ENCODE measurements at regions not wholly inside any gene's neighbourhood (a gene's known extent, or its start where the extent isn't known, plus 50 kb on each side); places are given as distances from the start of the nearest gene placed in this dataset.
"Not testable (repeated sequence)": the region's sequence is repeated elsewhere in the genome, so short reads cannot be mapped to it uniquely, and the experiment has no call there.

DNA sequence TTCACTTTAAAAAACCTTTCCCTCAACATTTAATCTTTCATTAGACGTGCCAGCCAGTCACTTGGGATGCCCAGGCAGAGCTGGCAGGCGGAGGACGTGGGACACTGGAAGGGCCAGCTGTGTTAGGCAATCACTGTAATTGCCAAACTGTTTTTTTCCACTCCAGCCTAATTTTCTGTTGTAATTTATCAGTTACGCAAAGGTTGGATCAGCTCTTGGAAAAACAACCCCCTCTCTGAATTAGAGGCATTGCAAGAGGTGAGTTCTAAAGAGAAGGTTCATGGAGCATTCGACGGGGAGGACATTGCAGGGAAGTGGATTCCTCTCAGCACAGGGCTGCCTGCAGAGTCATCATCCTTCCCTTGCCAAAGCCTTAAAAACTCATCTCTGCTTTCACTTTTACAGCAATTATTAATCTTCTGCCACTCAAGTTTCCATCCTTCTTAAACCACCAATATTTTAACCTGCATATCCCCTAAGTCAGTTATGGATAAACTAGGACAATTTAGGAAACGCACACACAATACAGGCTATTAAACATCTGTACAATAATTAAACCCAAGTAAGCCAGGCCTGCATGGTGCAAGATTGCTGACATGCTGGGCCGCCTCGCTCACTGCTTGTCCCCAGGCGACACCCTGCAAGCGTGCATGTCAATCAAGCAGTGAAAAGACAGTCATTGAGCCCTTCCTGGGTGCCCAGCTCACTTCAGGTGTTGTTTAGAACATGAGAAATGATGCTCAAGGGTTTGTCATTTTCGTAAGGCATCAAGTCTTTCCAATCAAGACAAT lies 272.3 kb upstream of the RNF32 start:
- no peaks in the 10 kb centered on the region for H3K27me3 ChIP-seq (ENCODE audit: control insufficient read depth, insufficient read depth, low read length)
- H3K4me1 ChIP-seq (ENCODE audit: control insufficient read depth, insufficient read depth, low read length) = no peaks in the 10 kb centered on the region
- H3K36me3 ChIP-seq (ENCODE audit: control insufficient read depth, insufficient read depth, low read length) = no peaks in the 10 kb centered on the region
- no peaks in the 10 kb centered on the region for H3K9me3 ChIP-seq (ENCODE audit: control insufficient read depth, low read depth, low read length)
- H3K27ac ChIP-seq (ENCODE audit: low read length) = no peak overlapping the region
- H3K4me3 ChIP-seq (ENCODE audit: low read length) = no peak overlapping the region
- DNase-seq = no peak
- WGBS (ENCODE audit: insufficient coverage, low lambda C conversion rate) = 57% methylated on average over 1 of the region's 12 CpGs

DNA sequence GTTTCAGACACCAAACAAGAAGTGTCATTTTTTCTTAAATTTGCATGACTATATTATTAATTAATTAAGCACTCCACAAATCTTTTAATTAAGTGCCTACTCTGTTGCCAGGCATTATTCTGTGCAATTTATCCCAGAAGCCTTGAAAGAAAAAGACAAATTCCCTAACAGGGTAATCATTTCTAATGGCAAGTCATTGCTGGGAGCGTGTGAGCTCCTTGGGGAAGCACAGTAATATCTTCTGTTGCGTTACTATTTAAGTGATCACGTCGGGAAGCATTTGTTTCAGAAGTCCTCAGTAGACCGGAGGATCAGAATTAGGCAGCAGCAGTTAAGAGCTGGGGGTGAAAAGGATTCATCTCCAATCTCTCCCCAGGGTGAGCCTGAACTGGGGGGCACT lies 276.8 kb upstream of the RNF32 start:
- Histone ChIP-seq H3K4me3 (ENCODE audit: low read length) (no peak overlapping the region), H3K27me3 (ENCODE audit: control insufficient read depth, insufficient read depth, low read length) (no peaks in the 10 kb centered on the region), H3K27ac (ENCODE audit: low read length) (no peak overlapping the region), H3K4me1 (ENCODE audit: control insufficient read depth, insufficient read depth, low read length) (no peaks in the 10 kb centered on the region), H3K9me3 (ENCODE audit: control insufficient read depth, low read depth, low read length) (no peaks in the 10 kb centered on the region), H3K36me3 (ENCODE audit: control insufficient read depth, insufficient read depth, low read length) (no peaks in the 10 kb centered on the region)
- 80% methylated on average over 1 of the region's 5 CpGs for WGBS (ENCODE audit: insufficient coverage, low lambda C conversion rate)
- DNase-seq = no peak

DNA sequence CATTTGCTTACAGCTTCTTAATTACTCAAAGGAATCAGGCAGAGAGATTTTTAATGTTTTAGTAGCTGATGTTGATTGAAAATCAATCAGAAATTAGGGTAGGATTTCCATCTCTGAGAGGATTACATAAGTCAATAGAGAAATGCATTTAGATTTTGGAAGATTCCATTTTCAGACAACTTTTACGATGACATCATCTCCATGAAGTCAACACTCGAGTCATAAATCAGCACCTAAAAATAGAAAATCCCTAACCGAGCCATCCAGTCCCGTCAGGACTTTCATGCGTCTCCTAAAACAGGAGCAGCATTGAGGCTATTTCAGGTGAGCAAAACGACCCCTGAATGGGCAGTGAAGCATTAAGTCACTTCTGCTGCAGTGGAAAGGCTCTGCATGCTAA lies 279.7 kb upstream of the RNF32 start:
- no peaks in the 10 kb centered on the region for H3K36me3 ChIP-seq (ENCODE audit: control insufficient read depth, insufficient read depth, low read length)
- H3K27me3 ChIP-seq (ENCODE audit: control insufficient read depth, insufficient read depth, low read length) = no peaks in the 10 kb centered on the region
- no peak for DNase-seq
- H3K4me3 ChIP-seq (ENCODE audit: low read length) = no peak overlapping the region
- H3K4me1 ChIP-seq (ENCODE audit: control insufficient read depth, insufficient read depth, low read length) = no peaks in the 10 kb centered on the region
- no peaks in the 10 kb centered on the region for H3K9me3 ChIP-seq (ENCODE audit: control insufficient read depth, low read depth, low read length)
- no CpG with 5 or more reads among the region's 6 CpGs for WGBS (ENCODE audit: insufficient coverage, low lambda C conversion rate)
- H3K27ac ChIP-seq (ENCODE audit: low read length) = no peak overlapping the region

DNA sequence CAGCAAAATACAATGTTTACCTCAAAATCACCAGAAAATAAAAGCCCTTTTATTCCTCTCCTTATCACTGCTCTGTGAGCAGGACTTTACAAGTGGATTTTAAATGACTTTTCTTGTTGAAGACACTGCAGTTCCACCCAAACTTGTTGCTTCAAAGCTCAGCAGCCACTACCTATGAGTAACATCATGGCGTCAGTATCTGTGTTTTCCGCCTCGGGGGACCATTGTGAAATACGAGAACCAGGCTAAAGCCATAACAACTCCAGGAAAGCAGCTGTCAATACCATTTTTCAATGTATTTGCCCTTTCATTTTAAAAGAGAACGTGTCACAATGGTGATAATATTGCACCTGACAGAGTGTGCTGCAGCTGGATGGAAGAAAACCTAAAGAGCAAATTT lies 284.0 kb upstream of the RNF32 start:
- Histone ChIP-seq H3K4me1 (ENCODE audit: control insufficient read depth, insufficient read depth, low read length) (no peaks in the 10 kb centered on the region), H3K4me3 (ENCODE audit: low read length) (no peak overlapping the region), H3K9me3 (ENCODE audit: control insufficient read depth, low read depth, low read length) (no peaks in the 10 kb centered on the region), H3K27ac (ENCODE audit: low read length) (no peak overlapping the region), H3K36me3 (ENCODE audit: control insufficient read depth, insufficient read depth, low read length) (no peaks in the 10 kb centered on the region), H3K27me3 (ENCODE audit: control insufficient read depth, insufficient read depth, low read length) (no peaks in the 10 kb centered on the region)
- no peak for DNase-seq
- WGBS (ENCODE audit: insufficient coverage, low lambda C conversion rate) = no CpG with 5 or more reads among the region's 5 CpGs

DNA sequence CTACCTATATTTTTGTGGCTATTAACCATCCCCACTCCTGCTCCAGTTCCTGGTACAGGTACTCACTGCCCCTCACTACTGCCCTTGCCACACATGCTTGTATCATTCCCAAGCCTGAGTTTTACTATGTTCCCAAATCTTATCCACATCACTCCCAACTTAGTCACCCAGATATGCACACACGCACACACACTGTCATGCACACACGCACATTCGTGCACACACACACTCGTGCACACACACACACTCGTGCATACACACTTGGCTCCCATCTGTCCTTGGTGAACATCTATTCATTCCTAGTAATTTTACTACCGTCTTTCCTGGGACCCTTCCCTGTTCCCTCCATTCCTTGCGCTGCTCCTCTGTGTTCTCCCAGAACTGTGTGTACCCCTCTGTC lies 287.2 kb upstream of the RNF32 start:
- no CpG with 5 or more reads among the region's 7 CpGs for WGBS (ENCODE audit: insufficient coverage, low lambda C conversion rate)
- H3K27ac ChIP-seq (ENCODE audit: low read length) = no peak overlapping the region
- H3K27me3 ChIP-seq (ENCODE audit: control insufficient read depth, insufficient read depth, low read length) = no peaks in the 10 kb centered on the region
- no peaks in the 10 kb centered on the region for H3K36me3 ChIP-seq (ENCODE audit: control insufficient read depth, insufficient read depth, low read length)
- no peak overlapping the region for H3K4me3 ChIP-seq (ENCODE audit: low read length)
- no peaks in the 10 kb centered on the region for H3K9me3 ChIP-seq (ENCODE audit: control insufficient read depth, low read depth, low read length)
- no peaks in the 10 kb centered on the region for H3K4me1 ChIP-seq (ENCODE audit: control insufficient read depth, insufficient read depth, low read length)
- no peak for DNase-seq

DNA sequence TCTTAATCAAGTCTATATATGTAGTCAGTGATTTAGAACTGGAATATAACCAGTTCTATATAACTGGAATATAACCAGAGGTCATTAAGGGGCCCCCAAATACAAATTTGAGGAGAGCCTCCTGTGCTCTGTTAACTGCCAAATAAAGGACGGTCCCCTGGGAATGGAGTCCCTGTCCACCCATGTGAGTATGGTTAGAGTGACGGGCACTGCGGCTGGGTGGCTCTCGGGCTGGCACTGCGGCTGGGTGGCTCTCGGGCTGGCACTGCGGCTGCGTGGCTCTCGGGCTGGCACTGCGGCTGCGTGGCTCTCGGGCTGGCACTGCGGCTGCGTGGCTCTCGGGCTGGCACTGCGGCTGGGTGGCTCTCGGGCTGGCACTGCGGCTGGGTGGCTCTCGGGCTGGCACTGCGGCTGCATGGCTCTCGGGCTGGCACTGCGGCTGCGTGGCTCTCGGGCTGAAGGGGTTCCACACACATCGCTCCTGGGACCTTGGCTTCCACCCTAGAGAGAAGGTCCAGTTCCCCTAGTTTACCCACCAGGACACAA lies 292.8 kb upstream of the RNF32 start:
- no CpG with 5 or more reads among the region's 25 CpGs for whole genome bisulfite sequencing (ENCODE audit: insufficient coverage, low lambda C conversion rate)
- not testable (repeated sequence) for H3K27me3 ChIP-seq (ENCODE audit: control insufficient read depth, insufficient read depth, low read length); H3K9me3 ChIP-seq (ENCODE audit: control insufficient read depth, low read depth, low read length); H3K27ac ChIP-seq (ENCODE audit: low read length); H3K36me3 ChIP-seq (ENCODE audit: control insufficient read depth, insufficient read depth, low read length); DNase-seq; H3K4me3 ChIP-seq (ENCODE audit: low read length); H3K4me1 ChIP-seq (ENCODE audit: control insufficient read depth, insufficient read depth, low read length)

DNA sequence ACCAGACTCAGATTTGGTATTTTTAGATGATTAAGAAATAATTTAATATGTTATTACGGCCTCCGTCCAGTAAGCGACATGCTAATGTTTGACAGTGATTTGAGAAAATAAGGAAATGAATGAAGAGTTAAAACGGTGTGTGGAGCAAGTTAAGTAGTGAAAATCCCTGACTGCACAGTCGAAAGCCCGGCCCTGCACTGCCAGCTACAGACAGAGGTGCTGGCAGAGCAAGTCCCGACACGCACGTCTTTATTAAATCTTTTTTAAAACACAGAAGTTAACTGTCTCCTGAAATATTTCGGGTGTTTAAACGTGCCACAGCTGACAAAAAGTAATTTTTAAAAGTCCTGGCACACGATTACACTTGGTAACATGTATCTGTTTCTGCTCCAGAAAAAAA lies 293.4 kb upstream of the RNF32 start:
- no peaks in the 10 kb centered on the region for H3K36me3 ChIP-seq (ENCODE audit: control insufficient read depth, insufficient read depth, low read length)
- H3K4me1 ChIP-seq (ENCODE audit: control insufficient read depth, insufficient read depth, low read length) = no peaks in the 10 kb centered on the region
- no peaks in the 10 kb centered on the region for H3K27me3 ChIP-seq (ENCODE audit: control insufficient read depth, insufficient read depth, low read length)

DNA sequence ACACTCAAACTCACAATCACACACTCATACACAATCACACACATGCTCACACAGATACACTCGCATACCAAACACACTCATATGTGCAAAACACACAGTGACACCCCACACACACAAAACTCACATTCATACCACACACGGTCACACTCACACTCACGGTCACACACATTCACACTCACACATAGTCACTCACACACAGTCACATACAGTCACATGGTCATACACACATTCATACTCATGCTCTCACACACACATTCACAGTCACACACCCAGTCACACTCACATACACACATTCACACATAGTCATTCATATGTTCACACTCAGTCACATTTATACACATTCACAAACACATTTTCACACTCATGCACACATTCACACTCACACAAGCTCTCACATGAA lies 296.0 kb upstream of the RNF32 start:
- no CpG with 5 or more reads among the region's 3 CpGs for WGBS (ENCODE audit: insufficient coverage, low lambda C conversion rate)
- H3K4me1 ChIP-seq (ENCODE audit: control insufficient read depth, insufficient read depth, low read length) = no peaks in the 10 kb centered on the region
- H3K27ac ChIP-seq (ENCODE audit: low read length) = no peak overlapping the region
- no peaks in the 10 kb centered on the region for H3K27me3 ChIP-seq (ENCODE audit: control insufficient read depth, insufficient read depth, low read length)
- no peak overlapping the region for H3K4me3 ChIP-seq (ENCODE audit: low read length)
- H3K9me3 ChIP-seq (ENCODE audit: control insufficient read depth, low read depth, low read length) = peaks cover 3% of the 10 kb centered on the region
- DNase-seq = no peak
- H3K36me3 ChIP-seq (ENCODE audit: control insufficient read depth, insufficient read depth, low read length) = no peaks in the 10 kb centered on the region

More for the DNA sequence above, 293.4 kb upstream of the RNF32 start:
- WGBS (ENCODE audit: insufficient coverage, low lambda C conversion rate) = 100% methylated on average over 1 of the region's 12 CpGs
- H3K27ac ChIP-seq (ENCODE audit: low read length) = no peak overlapping the region
- no peak for DNase-seq
- no peak overlapping the region for H3K4me3 ChIP-seq (ENCODE audit: low read length)
- peaks cover 3% of the 10 kb centered on the region for H3K9me3 ChIP-seq (ENCODE audit: control insufficient read depth, low read depth, low read length)

DNA sequence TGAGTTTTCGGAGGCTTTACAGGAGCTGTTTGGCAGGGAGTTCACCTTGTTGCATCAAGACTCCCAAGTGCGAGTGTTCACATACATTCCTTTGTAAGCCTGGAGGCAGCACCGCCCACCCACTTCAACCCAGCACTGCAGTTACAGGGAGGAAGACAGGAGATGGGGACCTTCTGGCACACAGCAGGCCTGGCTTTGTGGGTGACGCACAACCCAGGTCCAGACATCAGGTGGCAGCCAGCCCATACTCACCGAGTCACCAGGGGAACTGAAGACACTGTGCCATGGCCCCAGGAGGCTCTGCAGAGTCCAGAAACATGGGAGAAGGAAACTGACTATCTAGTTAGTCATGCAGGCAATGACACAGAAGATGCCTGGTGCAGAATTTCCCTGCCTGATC lies 305.9 kb upstream of the RNF32 start:
- H3K27me3 ChIP-seq (ENCODE audit: control insufficient read depth, insufficient read depth, low read length) = no peaks in the 10 kb centered on the region
- no peak overlapping the region for H3K4me3 ChIP-seq (ENCODE audit: low read length)
- H3K9me3 ChIP-seq (ENCODE audit: control insufficient read depth, low read depth, low read length) = peaks cover 7% of the 10 kb centered on the region
- DNase-seq = no peak
- no peaks in the 10 kb centered on the region for H3K36me3 ChIP-seq (ENCODE audit: control insufficient read depth, insufficient read depth, low read length)
- whole genome bisulfite sequencing (ENCODE audit: insufficient coverage, low lambda C conversion rate) = no CpG with 5 or more reads among the region's 5 CpGs
- no peak overlapping the region for H3K27ac ChIP-seq (ENCODE audit: low read length)
- H3K4me1 ChIP-seq (ENCODE audit: control insufficient read depth, insufficient read depth, low read length) = no peaks in the 10 kb centered on the region

DNA sequence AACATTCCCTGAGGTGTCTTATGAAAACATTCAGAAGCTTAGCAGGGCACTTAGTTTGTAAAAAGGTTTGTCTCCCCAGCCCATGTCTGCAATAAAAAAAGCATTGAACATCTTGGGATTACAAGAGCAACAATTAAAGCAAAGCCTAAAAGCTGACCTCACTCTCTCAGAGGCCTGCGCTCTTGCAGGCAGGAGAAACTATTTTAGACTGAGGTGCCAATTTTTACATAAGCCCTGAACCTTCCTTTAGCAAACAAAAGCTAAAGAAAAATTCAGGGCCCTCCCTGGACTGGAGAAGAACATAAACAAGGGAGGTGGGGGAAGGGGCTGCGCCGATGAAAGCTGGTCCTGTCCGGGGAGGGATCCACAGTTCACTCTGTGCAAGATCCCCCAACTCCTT lies 312.7 kb upstream of the RNF32 start:
- no peak for DNase-seq
- H3K36me3 ChIP-seq (ENCODE audit: control insufficient read depth, insufficient read depth, low read length) = no peaks in the 10 kb centered on the region
- peaks cover 7% of the 10 kb centered on the region for H3K9me3 ChIP-seq (ENCODE audit: control insufficient read depth, low read depth, low read length)
- no CpG with 5 or more reads among the region's 4 CpGs for WGBS (ENCODE audit: insufficient coverage, low lambda C conversion rate)
- H3K4me3 ChIP-seq (ENCODE audit: low read length) = no peak overlapping the region
- no peaks in the 10 kb centered on the region for H3K4me1 ChIP-seq (ENCODE audit: control insufficient read depth, insufficient read depth, low read length)
- no peaks in the 10 kb centered on the region for H3K27me3 ChIP-seq (ENCODE audit: control insufficient read depth, insufficient read depth, low read length)
- H3K27ac ChIP-seq (ENCODE audit: low read length) = no peak overlapping the region

DNA sequence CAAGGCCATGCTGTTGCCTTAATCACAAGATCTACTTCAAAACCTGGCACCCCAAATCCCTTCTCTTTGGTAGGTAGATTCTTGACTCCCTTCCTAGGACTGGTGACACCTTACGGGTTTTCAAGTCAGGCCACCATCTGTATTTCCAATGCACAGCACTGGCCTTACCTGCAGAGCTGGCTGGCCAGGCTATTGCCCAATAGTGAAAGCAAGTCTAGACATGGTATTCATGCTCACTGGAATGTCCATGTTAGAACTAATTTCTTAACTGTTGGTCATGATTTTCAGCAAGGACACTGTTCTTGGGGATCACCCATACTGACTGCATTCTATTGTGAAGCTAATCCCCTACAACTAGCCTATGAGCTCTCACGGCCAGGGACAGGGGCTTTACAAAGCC lies 313.1 kb upstream of the RNF32 start:
- Histone ChIP-seq H3K27ac (ENCODE audit: low read length) (no peak overlapping the region), H3K36me3 (ENCODE audit: control insufficient read depth, insufficient read depth, low read length) (no peaks in the 10 kb centered on the region), H3K4me3 (ENCODE audit: low read length) (no peak overlapping the region), H3K4me1 (ENCODE audit: control insufficient read depth, insufficient read depth, low read length) (no peaks in the 10 kb centered on the region), H3K9me3 (ENCODE audit: control insufficient read depth, low read depth, low read length) (peaks cover 7% of the 10 kb centered on the region), H3K27me3 (ENCODE audit: control insufficient read depth, insufficient read depth, low read length) (no peaks in the 10 kb centered on the region)
- no CpG with 5 or more reads among the region's 2 CpGs for WGBS (ENCODE audit: insufficient coverage, low lambda C conversion rate)
- DNase-seq = no peak
